ENCODE measurements at regions not wholly inside any gene's neighbourhood (a gene's known extent, or its start where the extent isn't known, plus 50 kb on each side); places are given as distances from the start of the nearest gene placed in this dataset.

- TF ChIP-seq CTCF (IDR thresholded peaks at IDR 0.05) (no peak), POLR2A (IDR thresholded peaks at IDR 0.05) (no peak), EP300 (IDR thresholded peaks at IDR 0.05) (no peak)
These were observed 102.2 kb upstream of the TAF1B start for GRCh38 chr2:9741110-9741509.

Data from stomach (tissue), 4 donors.